Peyer's patch (tissue), 4 donors: ENCODE measurements at regions not wholly inside any gene's neighbourhood (a gene's known extent, or its start where the extent isn't known, plus 50 kb on each side); places are given as distances from the start of the nearest gene placed in this dataset.

Experiments used
- POLR2A ChIP-seq, 2 donors: fragments of 450-650 bp; IDR thresholded peaks; one replicate each; pipeline ENCODE4 v1.5.1; 2017; ENCODE audit warnings: antibody characterized with exemption in 2 of 2, mild to moderate bottlenecking in 2 of 2, moderate library complexity in 2 of 2
- TF ChIP-seq, protein P1 (sequence below), 6 experiments: fragments of 450-650 bp in 4 of 6; fragments of 200-600 bp in 2 of 6; sonication (generic) in 1 of 6; IDR thresholded peaks; one replicate each; pipeline ENCODE4 v1.5.1; 2017 to 2019; ENCODE audit warnings: antibody characterized with exemption in 6 of 6, mild to moderate bottlenecking in 3 of 6, moderate library complexity in 1 of 6

DNA sequence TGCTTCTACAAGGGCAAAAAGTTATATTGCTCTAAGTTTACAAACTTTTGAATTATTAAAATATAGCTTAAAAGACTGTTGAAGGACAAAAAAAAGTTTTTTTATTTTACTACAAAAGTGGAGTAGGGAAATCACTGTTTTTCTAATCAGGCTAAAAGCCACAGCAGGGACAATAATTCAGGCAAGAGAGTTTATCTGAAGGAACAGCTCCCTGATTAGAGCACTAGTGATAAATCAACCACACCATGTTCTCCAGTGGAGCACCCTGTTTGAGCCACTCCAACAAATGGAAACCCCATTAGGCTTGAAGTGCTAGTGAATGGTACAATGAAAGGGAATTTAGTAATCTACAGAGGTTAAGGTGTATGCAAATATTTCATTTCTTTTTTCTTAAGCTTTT is 357.1 kb downstream of the SEMA3D start:
- TF ChIP-seq, protein P1, sequence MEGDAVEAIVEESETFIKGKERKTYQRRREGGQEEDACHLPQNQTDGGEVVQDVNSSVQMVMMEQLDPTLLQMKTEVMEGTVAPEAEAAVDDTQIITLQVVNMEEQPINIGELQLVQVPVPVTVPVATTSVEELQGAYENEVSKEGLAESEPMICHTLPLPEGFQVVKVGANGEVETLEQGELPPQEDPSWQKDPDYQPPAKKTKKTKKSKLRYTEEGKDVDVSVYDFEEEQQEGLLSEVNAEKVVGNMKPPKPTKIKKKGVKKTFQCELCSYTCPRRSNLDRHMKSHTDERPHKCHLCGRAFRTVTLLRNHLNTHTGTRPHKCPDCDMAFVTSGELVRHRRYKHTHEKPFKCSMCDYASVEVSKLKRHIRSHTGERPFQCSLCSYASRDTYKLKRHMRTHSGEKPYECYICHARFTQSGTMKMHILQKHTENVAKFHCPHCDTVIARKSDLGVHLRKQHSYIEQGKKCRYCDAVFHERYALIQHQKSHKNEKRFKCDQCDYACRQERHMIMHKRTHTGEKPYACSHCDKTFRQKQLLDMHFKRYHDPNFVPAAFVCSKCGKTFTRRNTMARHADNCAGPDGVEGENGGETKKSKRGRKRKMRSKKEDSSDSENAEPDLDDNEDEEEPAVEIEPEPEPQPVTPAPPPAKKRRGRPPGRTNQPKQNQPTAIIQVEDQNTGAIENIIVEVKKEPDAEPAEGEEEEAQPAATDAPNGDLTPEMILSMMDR (IDR thresholded peaks at IDR 0.05) = no peak
- TF ChIP-seq POLR2A (IDR thresholded peaks at IDR 0.05) = no peak
